HEK293 (cell line): ENCODE measurements at regions not wholly inside any gene's neighbourhood (a gene's known extent, or its start where the extent isn't known, plus 50 kb on each side); places are given as distances from the start of the nearest gene placed in this dataset.

Source experiments
- CTCF ChIA-PET: fragments of 350-600 bp; formaldehyde crosslinking; extraction: SDS; loops from one replicate; lab custom pipeline; 2021; ENCODE audit warnings: antibody characterized with exemption; lab: Yijun Ruan, JAX
- POLR2A ChIA-PET: fragments of 300-600 bp; formaldehyde crosslinking; extraction: SDS; loops from one replicate; lab custom pipeline; 2020; ENCODE audit warnings: antibody characterized with exemption, inconsistent platforms; lab: Yijun Ruan, JAX
- H3K27ac ChIP-seq: fragments of 200-500 bp; sonication (Bioruptor generic); 2 replicates; pipeline ENCODE4 v1.5.1; 2014; ENCODE audit warnings: low read depth, low read length, control low read depth, inconsistent platforms; ENCODE audit errors: extremely low read depth
- H3K36me3 ChIP-seq, 2 experiments: fragments of 200-500 bp in 1 of 2; sonication (Bioruptor generic) in 1 of 2; 1 replicate in 1 of 2; 2 replicates in 1 of 2; pipeline ENCODE4 v1.5.1; 2014 to 2017; ENCODE audit warnings: inconsistent platforms in 2 of 2, low read length in 2 of 2; ENCODE audit not compliant: control insufficient read depth in 2 of 2, insufficient read depth in 1 of 2
- H3K4me1 ChIP-seq: fragments of 200-500 bp; sonication (Bioruptor generic); 2 replicates; pipeline ENCODE4 v1.5.1; 2014; ENCODE audit warnings: mild to moderate bottlenecking, low read length, inconsistent platforms; ENCODE audit not compliant: control insufficient read depth, insufficient read depth
- H3K4me3 ChIP-seq: 2 replicates; pipeline ENCODE4 v1.5.1; 2011; ENCODE audit warnings: low read depth, mild to moderate bottlenecking, control low read depth, low read length, moderate library complexity
- H3K9me3 ChIP-seq: fragments of 200-500 bp; sonication (Bioruptor generic); 2 replicates; pipeline ENCODE4 v1.5.1; 2014; ENCODE audit warnings: low read depth, low read length, inconsistent platforms; ENCODE audit not compliant: control insufficient read depth, insufficient read depth
- GFI1B ChIP-seq: fragments of 450-650 bp; formaldehyde crosslinking; IDR thresholded peaks from 2 replicates; pipeline ENCODE4 v1.5.1; 2016; ENCODE audit warnings: missing biosample characterization, missing genetic modification characterization
- HOXD13 ChIP-seq: sonication (generic); formaldehyde crosslinking; IDR thresholded peaks from 2 replicates; pipeline ENCODE4 v1.8.0; 2022; ENCODE audit warnings: missing genetic modification reagents, borderline replicate concordance
- IKZF3 ChIP-seq: fragments of 450-650 bp; IDR thresholded peaks from 2 replicates; pipeline ENCODE4 v1.5.0; 2018; ENCODE audit warnings: missing biosample characterization, mild to moderate bottlenecking, missing genetic modification characterization, moderate library complexity
- MZF1 ChIP-seq: fragments of 450-650 bp; formaldehyde crosslinking; IDR thresholded peaks from 2 replicates; pipeline ENCODE4 v1.5.1; 2017; ENCODE audit warnings: missing biosample characterization, missing genetic modification characterization, borderline replicate concordance
- RBAK ChIP-seq: fragments of 450-650 bp; formaldehyde crosslinking; IDR thresholded peaks from 2 replicates; pipeline ENCODE4 v1.5.1; 2016; ENCODE audit warnings: missing biosample characterization, missing genetic modification characterization
- SCRT2 ChIP-seq: fragments of 450-650 bp; formaldehyde crosslinking; IDR thresholded peaks from 2 replicates; pipeline ENCODE4 v1.5.1; 2016; ENCODE audit warnings: missing biosample characterization, missing genetic modification characterization
- SETDB1 ChIP-seq: IDR thresholded peaks from one replicate; pipeline ENCODE4 v1.6.1; 2017; ENCODE audit warnings: mild to moderate bottlenecking, low read length, moderate library complexity, mixed read lengths; ENCODE audit not compliant: insufficient read length
- YY2 ChIP-seq: fragments of 450-650 bp; formaldehyde crosslinking; IDR thresholded peaks from 2 replicates; pipeline ENCODE4 v1.5.1; 2016; ENCODE audit warnings: missing biosample characterization, missing genetic modification characterization
- ZBTB20 ChIP-seq: fragments of 450-650 bp; formaldehyde crosslinking; IDR thresholded peaks from 2 replicates; pipeline ENCODE4 v1.5.1; 2016; ENCODE audit warnings: missing biosample characterization, missing genetic modification characterization
- ZFP69B ChIP-seq: fragments of 450-650 bp; formaldehyde crosslinking; IDR thresholded peaks from 2 replicates; pipeline ENCODE4 v1.5.1; 2016; ENCODE audit warnings: missing biosample characterization, missing genetic modification characterization
- ZNF157 ChIP-seq: fragments of 450-650 bp; formaldehyde crosslinking; IDR thresholded peaks from 2 replicates; pipeline ENCODE4 v1.5.1; 2016; ENCODE audit warnings: missing biosample characterization, missing genetic modification characterization
- ZNF169 ChIP-seq: fragments of 450-650 bp; formaldehyde crosslinking; IDR thresholded peaks from 2 replicates; pipeline ENCODE4 v1.5.1; 2016; ENCODE audit warnings: missing biosample characterization, missing genetic modification characterization
- ZNF184 ChIP-seq: fragments of 450-650 bp; IDR thresholded peaks from 2 replicates; pipeline ENCODE4 v1.5.1; 2018; ENCODE audit warnings: missing biosample characterization, mild to moderate bottlenecking, missing genetic modification characterization
- ZNF37A ChIP-seq: fragments of 450-650 bp; IDR thresholded peaks from 2 replicates; pipeline ENCODE4 v1.5.1; 2018; ENCODE audit warnings: missing biosample characterization, missing genetic modification characterization
- ZNF521 ChIP-seq: fragments of 450-650 bp; formaldehyde crosslinking; IDR thresholded peaks from 2 replicates; pipeline ENCODE4 v1.5.1; 2017; ENCODE audit warnings: missing biosample characterization, mild to moderate bottlenecking, missing genetic modification characterization
- ZNF529 ChIP-seq: fragments of 450-650 bp; formaldehyde crosslinking; IDR thresholded peaks from 2 replicates; pipeline ENCODE4 v1.5.1; 2017; ENCODE audit warnings: missing genetic modification characterization, missing biosample characterization; ENCODE audit not compliant: insufficient replicate concordance
- ZNF549 ChIP-seq: fragments of 450-650 bp; IDR thresholded peaks from 2 replicates; pipeline ENCODE4 v1.5.1; 2018; ENCODE audit warnings: missing biosample characterization, missing genetic modification characterization, mild to moderate bottlenecking, inconsistent platforms, moderate library complexity
- ZNF555 ChIP-seq: fragments of 450-650 bp; formaldehyde crosslinking; conservative IDR thresholded peaks from 2 replicates; pipeline ENCODE4 v1.5.1; 2017; ENCODE audit warnings: missing biosample characterization, mild to moderate bottlenecking, missing genetic modification characterization, inconsistent platforms
- ZNF571 ChIP-seq: fragments of 450-650 bp; formaldehyde crosslinking; IDR thresholded peaks from 2 replicates; pipeline ENCODE4 v1.5.0; 2017; ENCODE audit warnings: missing biosample characterization, missing genetic modification characterization
- ZNF677 ChIP-seq: fragments of 450-650 bp; IDR thresholded peaks from 2 replicates; pipeline ENCODE4 v1.5.0; 2018; ENCODE audit warnings: missing biosample characterization, mild to moderate bottlenecking, missing genetic modification characterization, moderate library complexity
- ZSCAN5A ChIP-seq: fragments of 450-650 bp; formaldehyde crosslinking; IDR thresholded peaks from 2 replicates; pipeline ENCODE4 v1.5.1; 2016; ENCODE audit warnings: missing biosample characterization, missing genetic modification characterization
- TF ChIP-seq, protein P1 (sequence below): fragments of 450-650 bp; formaldehyde crosslinking; IDR thresholded peaks from 2 replicates; pipeline ENCODE4 v1.5.1; 2016; ENCODE audit warnings: missing biosample characterization, missing genetic modification characterization, borderline replicate concordance
- TF ChIP-seq, protein P2 (sequence below): fragments of 450-650 bp; formaldehyde crosslinking; IDR thresholded peaks from 2 replicates; pipeline ENCODE4 v1.5.1; 2017; ENCODE audit warnings: missing biosample characterization, missing genetic modification characterization

DNA sequence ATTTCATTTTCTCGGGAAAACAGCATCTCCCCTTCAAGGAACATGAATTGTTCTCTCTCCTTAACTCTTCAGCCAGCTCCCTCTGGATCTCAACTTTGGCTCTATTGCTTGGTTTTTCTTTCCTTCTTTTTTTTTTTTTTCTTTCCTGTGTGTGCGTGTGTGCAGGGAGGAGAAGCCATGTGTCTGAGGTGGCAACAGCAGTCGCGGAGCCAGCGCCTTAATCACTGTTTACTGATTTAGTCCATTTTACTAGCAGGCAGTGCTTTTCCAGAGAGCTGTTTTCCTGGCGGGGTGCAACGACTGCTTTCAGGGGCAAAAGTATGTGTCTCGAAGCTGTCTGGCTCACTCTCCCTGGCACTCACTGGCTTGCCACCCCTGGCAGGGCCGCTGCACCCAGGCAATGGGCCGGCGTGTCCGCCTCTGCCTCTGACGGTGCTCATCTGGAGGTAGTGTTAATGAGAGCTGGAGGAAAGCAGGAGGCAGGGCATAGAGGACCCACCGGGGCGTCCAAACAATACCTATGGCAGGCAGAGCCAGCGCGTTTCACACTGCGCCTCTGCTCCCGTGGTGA lies 835.4 kb upstream of the NR2F2 start (continued):
- TF ChIP-seq ZBTB20 (tag by site-specific recombination) (no peak), HOXD13 (CRISPR knock-in tag) (no peak), YY2 (tag by site-specific recombination) (no peak), IKZF3 (tag by site-specific recombination) (no peak), ZNF677 (tag by site-specific recombination) (no peak), ZNF157 (tag by site-specific recombination) (no peak), ZNF529 (tag by site-specific recombination) (no peak), ZFP69B (tag by site-specific recombination) (no peak), ZNF169 (no peak)

DNA sequence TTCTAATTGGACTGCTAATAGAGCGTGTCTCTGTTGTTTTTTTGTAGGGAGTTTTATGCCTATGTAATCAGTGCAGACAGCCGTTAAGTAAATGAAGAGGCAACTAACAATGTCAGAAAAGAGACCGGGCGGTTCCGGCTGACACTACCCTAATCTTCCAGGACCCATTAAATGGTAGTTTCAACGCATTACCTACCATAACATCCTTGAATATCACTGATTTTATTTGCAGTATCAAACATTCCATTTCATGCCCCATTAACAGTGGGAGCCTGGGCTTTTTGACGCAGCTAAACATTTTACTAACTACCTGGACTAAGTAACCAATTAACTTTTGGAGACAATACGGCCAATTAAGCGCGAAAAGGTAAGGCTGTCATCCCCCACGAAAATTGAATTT lies 832.9 kb upstream of the NR2F2 start:
- Histone ChIP-seq H3K4me1 (no peaks in the 10 kb centered on the region), H3K36me3 (no peaks in the 10 kb centered on the region), H3K9me3 (no peaks in the 10 kb centered on the region), H3K27ac (no peak overlapping the region), H3K4me3 (no peak overlapping the region)
- POLR2A ChIA-PET: no interaction called here
- CTCF ChIA-PET: no interaction called here
- TF ChIP-seq, protein P1, sequence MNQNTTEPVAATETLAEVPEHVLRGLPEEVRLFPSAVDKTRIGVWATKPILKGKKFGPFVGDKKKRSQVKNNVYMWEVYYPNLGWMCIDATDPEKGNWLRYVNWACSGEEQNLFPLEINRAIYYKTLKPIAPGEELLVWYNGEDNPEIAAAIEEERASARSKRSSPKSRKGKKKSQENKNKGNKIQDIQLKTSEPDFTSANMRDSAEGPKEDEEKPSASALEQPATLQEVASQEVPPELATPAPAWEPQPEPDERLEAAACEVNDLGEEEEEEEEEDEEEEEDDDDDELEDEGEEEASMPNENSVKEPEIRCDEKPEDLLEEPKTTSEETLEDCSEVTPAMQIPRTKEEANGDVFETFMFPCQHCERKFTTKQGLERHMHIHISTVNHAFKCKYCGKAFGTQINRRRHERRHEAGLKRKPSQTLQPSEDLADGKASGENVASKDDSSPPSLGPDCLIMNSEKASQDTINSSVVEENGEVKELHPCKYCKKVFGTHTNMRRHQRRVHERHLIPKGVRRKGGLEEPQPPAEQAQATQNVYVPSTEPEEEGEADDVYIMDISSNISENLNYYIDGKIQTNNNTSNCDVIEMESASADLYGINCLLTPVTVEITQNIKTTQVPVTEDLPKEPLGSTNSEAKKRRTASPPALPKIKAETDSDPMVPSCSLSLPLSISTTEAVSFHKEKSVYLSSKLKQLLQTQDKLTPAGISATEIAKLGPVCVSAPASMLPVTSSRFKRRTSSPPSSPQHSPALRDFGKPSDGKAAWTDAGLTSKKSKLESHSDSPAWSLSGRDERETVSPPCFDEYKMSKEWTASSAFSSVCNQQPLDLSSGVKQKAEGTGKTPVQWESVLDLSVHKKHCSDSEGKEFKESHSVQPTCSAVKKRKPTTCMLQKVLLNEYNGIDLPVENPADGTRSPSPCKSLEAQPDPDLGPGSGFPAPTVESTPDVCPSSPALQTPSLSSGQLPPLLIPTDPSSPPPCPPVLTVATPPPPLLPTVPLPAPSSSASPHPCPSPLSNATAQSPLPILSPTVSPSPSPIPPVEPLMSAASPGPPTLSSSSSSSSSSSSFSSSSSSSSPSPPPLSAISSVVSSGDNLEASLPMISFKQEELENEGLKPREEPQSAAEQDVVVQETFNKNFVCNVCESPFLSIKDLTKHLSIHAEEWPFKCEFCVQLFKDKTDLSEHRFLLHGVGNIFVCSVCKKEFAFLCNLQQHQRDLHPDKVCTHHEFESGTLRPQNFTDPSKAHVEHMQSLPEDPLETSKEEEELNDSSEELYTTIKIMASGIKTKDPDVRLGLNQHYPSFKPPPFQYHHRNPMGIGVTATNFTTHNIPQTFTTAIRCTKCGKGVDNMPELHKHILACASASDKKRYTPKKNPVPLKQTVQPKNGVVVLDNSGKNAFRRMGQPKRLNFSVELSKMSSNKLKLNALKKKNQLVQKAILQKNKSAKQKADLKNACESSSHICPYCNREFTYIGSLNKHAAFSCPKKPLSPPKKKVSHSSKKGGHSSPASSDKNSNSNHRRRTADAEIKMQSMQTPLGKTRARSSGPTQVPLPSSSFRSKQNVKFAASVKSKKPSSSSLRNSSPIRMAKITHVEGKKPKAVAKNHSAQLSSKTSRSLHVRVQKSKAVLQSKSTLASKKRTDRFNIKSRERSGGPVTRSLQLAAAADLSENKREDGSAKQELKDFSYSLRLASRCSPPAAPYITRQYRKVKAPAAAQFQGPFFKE: no peak
- no peak for TF ChIP-seq ZNF521 (tag by site-specific recombination)
- no peak for TF ChIP-seq RBAK

DNA sequence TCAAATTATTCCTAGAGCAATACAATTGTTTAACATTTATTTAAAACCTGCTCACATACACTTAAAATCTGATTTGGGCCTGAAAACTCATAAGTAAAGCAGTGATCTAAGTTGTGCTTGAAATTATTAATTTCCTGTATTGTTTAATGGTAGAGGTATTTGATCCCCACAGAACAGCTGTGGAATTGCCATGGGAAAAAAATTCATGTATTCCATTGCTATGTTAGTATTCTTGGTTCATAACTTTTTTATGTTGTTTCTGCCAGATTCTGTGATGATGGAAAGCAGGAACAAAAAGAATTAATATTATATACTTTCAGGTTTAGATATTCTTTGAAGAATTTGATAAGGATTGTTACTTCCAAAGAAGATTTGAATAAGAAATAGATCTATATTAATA lies 831.5 kb upstream of the NR2F2 start:
- TF ChIP-seq GFI1B (tag by site-specific recombination) (no peak), ZNF555 (tag by site-specific recombination) (no peak), ZNF37A (tag by site-specific recombination) (no peak), ZNF571 (tag by site-specific recombination) (no peak), SCRT2 (tag by site-specific recombination) (no peak), ZNF184 (tag by site-specific recombination) (no peak), MZF1 (no peak), SETDB1 (no peak), ZSCAN5A (tag by site-specific recombination) (no peak), ZNF549 (tag by site-specific recombination) (no peak)
- TF ChIP-seq, protein P2, sequence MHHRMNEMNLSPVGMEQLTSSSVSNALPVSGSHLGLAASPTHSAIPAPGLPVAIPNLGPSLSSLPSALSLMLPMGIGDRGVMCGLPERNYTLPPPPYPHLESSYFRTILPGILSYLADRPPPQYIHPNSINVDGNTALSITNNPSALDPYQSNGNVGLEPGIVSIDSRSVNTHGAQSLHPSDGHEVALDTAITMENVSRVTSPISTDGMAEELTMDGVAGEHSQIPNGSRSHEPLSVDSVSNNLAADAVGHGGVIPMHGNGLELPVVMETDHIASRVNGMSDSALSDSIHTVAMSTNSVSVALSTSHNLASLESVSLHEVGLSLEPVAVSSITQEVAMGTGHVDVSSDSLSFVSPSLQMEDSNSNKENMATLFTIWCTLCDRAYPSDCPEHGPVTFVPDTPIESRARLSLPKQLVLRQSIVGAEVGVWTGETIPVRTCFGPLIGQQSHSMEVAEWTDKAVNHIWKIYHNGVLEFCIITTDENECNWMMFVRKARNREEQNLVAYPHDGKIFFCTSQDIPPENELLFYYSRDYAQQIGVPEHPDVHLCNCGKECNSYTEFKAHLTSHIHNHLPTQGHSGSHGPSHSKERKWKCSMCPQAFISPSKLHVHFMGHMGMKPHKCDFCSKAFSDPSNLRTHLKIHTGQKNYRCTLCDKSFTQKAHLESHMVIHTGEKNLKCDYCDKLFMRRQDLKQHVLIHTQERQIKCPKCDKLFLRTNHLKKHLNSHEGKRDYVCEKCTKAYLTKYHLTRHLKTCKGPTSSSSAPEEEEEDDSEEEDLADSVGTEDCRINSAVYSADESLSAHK (tag by site-specific recombination): no peak
- CTCF ChIA-PET: interaction anchor here (0.6 to 0.9 kb wide), 2 partner anchors 33 to 75 kb away, joined by 3 read pairs; no protein-coding TSS in a partner anchor
- no peaks in the 10 kb centered on the region for H3K9me3 ChIP-seq
- H3K4me1 ChIP-seq: no peaks in the 10 kb centered on the region
- no peak overlapping the region for H3K27ac ChIP-seq
- no peak overlapping the region for H3K4me3 ChIP-seq
- H3K36me3 ChIP-seq: no peaks in the 10 kb centered on the region
- POLR2A ChIA-PET: no interaction called here
